K562 (cell line): ENCODE measurements at regions not wholly inside any gene's neighbourhood (a gene's known extent, or its start where the extent isn't known, plus 50 kb on each side); places are given as distances from the start of the nearest gene placed in this dataset.
"Not testable (repeated sequence)": the region's sequence is repeated elsewhere in the genome, so short reads cannot be mapped to it uniquely, and the experiment has no call there.

Source experiments
- ATAC-seq: fragments of 200-7000 bp; cut with Tn5 transposase; 3 replicates; pipeline ENCODE4 v1.9.1; 2020; ENCODE audit warnings: moderate library complexity
- BruUV-seq: library from RNA; stranded (reverse); fragments of 400-500 nt; replicated peaks from 2 replicates; lab custom pipeline; 2021; lab: Mats Ljungman, UMichigan
- CTCF ChIA-PET: fragments of 300-600 bp; formaldehyde crosslinking; extraction: SDS; loops from one replicate; lab custom pipeline; 2021; ENCODE audit warnings: low intra/inter-chr PET ratio; lab: Yijun Ruan, JAX
- POLR2A ChIA-PET: fragments of 300-600, 350-650 bp; sonication (Branson Sonifier 250); formaldehyde crosslinking; extraction: SDS; loops from one replicate; lab custom pipeline; 2021; ENCODE audit warnings: antibody characterized with exemption, inconsistent platforms; lab: Yijun Ruan, JAX
- DNase-seq, 4 experiments: peaks; one replicate each; pipeline versions ENCODE4 v3.0.0 to v3.0.0-alpha.2; 2011 to 2018; ENCODE audit warnings: low spot score in 3 of 4, mixed read lengths in 3 of 4; ENCODE audit errors: extremely low read depth in 1 of 4
- FAIRE-seq: peaks from 2 replicates; lab custom pipeline; 2011; peaks lifted over from hg19 to GRCh38; lab: Jason Lieb, UNC
- H2AFZ ChIP-seq: 2 replicates; pipeline ENCODE4 v1.6.0; 2011; ENCODE audit warnings: low read depth, low read length, control low read depth, inconsistent platforms
- H3K27ac ChIP-seq: fragments of 200-600 bp; 3 replicates; pipeline ENCODE4 v1.8.0; 2011; ENCODE audit warnings: low read depth, mild to moderate bottlenecking, control low read depth, inconsistent platforms, low read length, moderate library complexity, mixed read lengths; ENCODE audit errors: extremely low read depth
- H3K27me3 ChIP-seq, 2 experiments: fragments of 300-600 bp in 1 of 2; 2 replicates in 1 of 2; 3 replicates in 1 of 2; pipeline versions ENCODE4 v1.6.0 to v1.8.0; 2011; ENCODE audit warnings: inconsistent platforms in 2 of 2, low read length in 2 of 2, mild to moderate bottlenecking in 1 of 2, mixed read lengths in 1 of 2, moderate library complexity in 1 of 2; ENCODE audit not compliant: control insufficient read depth in 2 of 2, insufficient read depth in 2 of 2
- H3K36me3 ChIP-seq: fragments of 300-600 bp; 3 replicates; pipeline ENCODE4 v1.8.0; 2011; ENCODE audit warnings: mild to moderate bottlenecking, low read length, inconsistent platforms; ENCODE audit not compliant: control insufficient read depth, insufficient read depth
- H3K4me1 ChIP-seq, 2 experiments: fragments of 200-600 bp in 1 of 2; replicated peaks in 1 of 2; 2 replicates in 1 of 2; 3 replicates in 1 of 2; pipeline versions ENCODE4 v1.5.1 to v1.8.0; 2011; ENCODE audit warnings: inconsistent platforms in 2 of 2, low read length in 2 of 2, mild to moderate bottlenecking in 1 of 2, mixed read lengths in 1 of 2, moderate library complexity in 1 of 2; ENCODE audit not compliant: control insufficient read depth in 2 of 2, insufficient read depth in 2 of 2
- H3K4me2 ChIP-seq: 2 replicates; pipeline ENCODE4 v1.6.1; 2011; ENCODE audit warnings: low read length, control low read depth, inconsistent platforms, mixed read lengths; ENCODE audit not compliant: insufficient read depth
- H3K4me3 ChIP-seq: fragments of 200-600 bp; sonication (generic), shearing (Covaris generic); 2 replicates; pipeline ENCODE4 v1.5.1; 2016; ENCODE audit warnings: control low read depth, inconsistent platforms
- H3K79me2 ChIP-seq: fragments of 200-600 bp; 3 replicates; pipeline ENCODE4 v1.8.0; 2011; ENCODE audit warnings: low read length, inconsistent platforms; ENCODE audit not compliant: control insufficient read depth, insufficient read depth
- H3K9ac ChIP-seq, 2 experiments: 2 replicates each; pipeline versions ENCODE4 v1.6.0 to v1.6.1; 2011; ENCODE audit warnings: low read depth in 2 of 2, low read length in 2 of 2, control low read depth in 1 of 2, inconsistent platforms in 1 of 2, mild to moderate bottlenecking in 1 of 2, mixed read lengths in 1 of 2; ENCODE audit not compliant: insufficient read depth in 1 of 2
- H3K9me1 ChIP-seq: one replicate; pipeline ENCODE4 v1.6.0; 2011; ENCODE audit warnings: inconsistent platforms, mild to moderate bottlenecking, low read length, moderate library complexity; ENCODE audit not compliant: control insufficient read depth, insufficient read depth
- H3K9me3 ChIP-seq: replicated peaks from 2 replicates; pipeline ENCODE4 v1.5.1; 2011; ENCODE audit warnings: low read depth, low read length, inconsistent platforms; ENCODE audit not compliant: control insufficient read depth, insufficient read depth
- H4K20me1 ChIP-seq: replicated peaks from 2 replicates; pipeline ENCODE4 v1.6.1; 2011; ENCODE audit warnings: low read length, inconsistent platforms, mixed read lengths; ENCODE audit not compliant: control insufficient read depth, insufficient read depth
- C11orf30 ChIP-seq: fragments of 450-650 bp; IDR thresholded peaks from 2 replicates; pipeline ENCODE4 v1.6.1; 2016; ENCODE audit warnings: low read depth, mild to moderate bottlenecking
- FOXP1 ChIP-seq: sonication (generic); formaldehyde crosslinking; IDR thresholded peaks from 2 replicates; pipeline ENCODE4 v1.8.0; 2022; ENCODE audit warnings: mild to moderate bottlenecking, missing genetic modification reagents
- FOXP4 ChIP-seq: sonication (generic); formaldehyde crosslinking; IDR thresholded peaks from 2 replicates; pipeline ENCODE4 v1.8.0; 2022; ENCODE audit warnings: mild to moderate bottlenecking, missing genetic modification reagents, borderline replicate concordance
- MAFG ChIP-seq: fragments of 450-650 bp; conservative IDR thresholded peaks from 2 replicates; pipeline ENCODE4 v1.6.1; 2016; ENCODE audit warnings: missing genetic modification characterization, missing compliant biosample characterization
- NR1H2 ChIP-seq: sonication (generic); formaldehyde crosslinking; IDR thresholded peaks from 2 replicates; pipeline ENCODE4 v1.4.0; 2020; ENCODE audit warnings: mild to moderate bottlenecking, missing genetic modification reagents
- ZNF512 ChIP-seq: IDR thresholded peaks from 2 replicates; pipeline ENCODE4 v1.6.1; 2016; ENCODE audit warnings: missing genetic modification characterization, missing compliant biosample characterization
- WGBS: fragments of 100-300 bp; shearing (Covaris generic); methylation state at CpG from one replicate; pipeline ENCODE4 v1.1.6; 2016; ENCODE audit warnings: low coverage, mixed read lengths; ENCODE audit not compliant: insufficient coverage; ENCODE audit errors: missing lambda C conversion rate; 5-methylcytosine and 5-hydroxymethylcytosine counted together
- in situ Hi-C: fragments of 300-500 bp; cut with MboI; formaldehyde crosslinking; loops from 4 replicates; pipeline ENCODE4 v1.15.0; 2018; ENCODE audit warnings: inconsistent platforms, mixed read lengths
- intact Hi-C: fragments of 100-400 bp; cut with micrococcal nuclease; formaldehyde crosslinking; loops from 2 replicates; pipeline ENCODE4 v1.14.2; 2022

DNA sequence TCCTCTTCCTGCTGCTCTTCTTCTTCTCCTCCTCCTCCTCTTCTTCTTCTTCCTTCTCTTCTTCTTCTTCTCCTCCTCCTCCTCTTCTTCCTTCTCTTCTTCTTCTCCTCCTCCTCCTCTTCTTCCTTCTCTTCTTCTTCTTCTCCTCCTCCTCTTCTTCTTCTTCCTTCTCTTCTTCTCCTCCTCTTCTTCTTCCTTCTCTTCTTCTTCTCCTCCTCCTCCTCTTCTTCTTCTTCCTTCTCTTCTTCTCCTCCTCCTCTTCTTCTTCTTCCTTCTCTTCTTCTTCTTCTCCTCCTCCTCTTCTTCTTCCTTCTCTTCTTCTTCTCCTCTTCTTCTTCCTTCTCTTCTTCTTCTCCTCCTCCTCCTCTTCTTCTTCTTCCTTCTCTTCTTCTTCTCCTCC lies 560.8 kb upstream of the CDH5 start:
- H3K79me2 ChIP-seq, H3K4me1 ChIP-seq, DNase-seq, intact Hi-C loops, H2AFZ ChIP-seq, H4K20me1 ChIP-seq, H3K9me3 ChIP-seq, H3K27me3 ChIP-seq, FAIRE-seq, BruUV-seq, H3K36me3 ChIP-seq, in situ Hi-C loops, H3K4me2 ChIP-seq, H3K9me1 ChIP-seq: not testable (repeated sequence)
- TF ChIP-seq ZNF512 (tag): peak; percentile 91
- TF ChIP-seq, all 486 proteins: peak for 1; not testable (repeated sequence) for 485
- H3K9ac ChIP-seq, H3K4me3 ChIP-seq, ATAC-seq, CTCF ChIA-PET, H3K27ac ChIP-seq, POLR2A ChIA-PET: not testable (repeated sequence)

DNA sequence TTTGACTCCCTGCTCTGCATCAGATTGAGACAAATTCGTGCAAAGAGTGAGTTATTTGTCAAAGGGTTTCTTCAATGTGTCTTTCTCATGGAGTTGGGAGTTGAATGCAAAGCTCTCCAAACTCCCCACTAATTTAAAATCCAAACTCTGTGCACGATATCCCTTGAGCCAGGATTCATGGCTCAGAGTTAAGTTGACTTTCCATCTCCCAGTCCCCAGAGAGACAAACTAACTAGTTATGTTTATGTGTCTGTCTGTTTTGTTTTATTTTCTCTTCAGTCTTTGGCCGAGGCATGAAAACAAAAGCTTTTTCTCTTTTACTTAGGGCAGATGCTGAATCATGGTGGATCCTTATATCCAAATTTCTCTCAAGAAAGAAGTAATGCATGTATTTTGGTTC lies 570.0 kb upstream of the CDH5 start:
- DNase-seq: no peak
- ChIA-PET POLR2A (interaction anchor here (0.6 kb wide), 1 partner anchor 597 kb away, joined by 3 read pairs; no protein-coding TSS in a partner anchor), CTCF (no interaction called here)
- 4% methylated on average over 3 of the region's 3 CpGs for WGBS
- no peak for FAIRE-seq
- H3K4me3 ChIP-seq: no peak overlapping the region
- intact Hi-C loops: no loop called here
- no peak overlapping the region for H3K9ac ChIP-seq
- 0 out of 2 replicates have a peak overlapping the region, but pooled peaks have one; percentile 25 for H2AFZ ChIP-seq
- no TSS peak for BruUV-seq
- no peaks in the 10 kb centered on the region for H3K36me3 ChIP-seq
- H3K27ac ChIP-seq: no peak overlapping the region
- H3K79me2 ChIP-seq: no peaks in the 10 kb centered on the region
- in situ Hi-C loops: no loop called here
- H4K20me1 ChIP-seq: no peaks in the 10 kb centered on the region
- no peak overlapping the region for H3K4me2 ChIP-seq
- H3K9me1 ChIP-seq: no peaks in the 10 kb centered on the region
- TF ChIP-seq MAFG (tag) (0 out of 2 replicates have a peak, but pooled peaks have one; percentile 22), NR1H2 (no peak), C11orf30 (peak; percentile 21; the same call in 1 of the 2 replicates), FOXP4 (no peak), FOXP1 (no peak)
- TF ChIP-seq, all 486 proteins: peak for 2
- ATAC-seq: no peak
- Histone ChIP-seq H3K4me1 (peaks cover 0 to 2% of the 10 kb centered on the region in 2 experiments; a peak in 1 of 5 replicates), H3K27me3 (no peaks in the 10 kb centered on the region), H3K9me3 (no peaks in the 10 kb centered on the region)
